Activated CD4-positive, alpha-beta T cell treated with anti-CD3 and anti-CD28 coated beads, Interleukin-2, amount 50 U/mL, for 1 hour (primary cell): ENCODE measurements at regions not wholly inside any gene's neighbourhood (a gene's known extent, or its start where the extent isn't known, plus 50 kb on each side); places are given as distances from the start of the nearest gene placed in this dataset.
"Not testable (repeated sequence)": the region's sequence is repeated elsewhere in the genome, so short reads cannot be mapped to it uniquely, and the experiment has no call there.

ENCODE experiments used
- DNase-seq: peaks from one replicate; pipeline ENCODE4 v3.0.0-alpha.2; 2020

DNA sequence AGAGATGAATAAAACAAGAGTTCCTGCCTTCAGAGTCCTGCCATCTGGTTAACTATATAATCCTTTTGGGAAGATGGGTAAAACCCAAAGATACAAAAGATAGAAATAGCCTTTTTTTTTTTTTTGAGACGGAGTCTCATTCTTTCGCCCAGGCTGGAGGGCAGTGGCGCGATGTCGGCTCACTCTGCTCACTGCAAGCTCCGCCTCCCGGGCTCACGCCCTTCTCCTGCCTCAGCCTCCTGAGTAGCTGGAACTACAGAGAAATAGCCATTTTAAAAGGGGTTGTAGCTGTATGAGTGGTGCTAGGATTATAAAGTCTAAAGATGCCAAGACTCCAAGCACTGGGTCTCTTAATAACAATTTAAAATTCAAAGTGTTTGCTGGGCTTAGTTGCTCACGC, 97.2 kb downstream of the KDR start:
- DNase-seq, result no peak

DNA sequence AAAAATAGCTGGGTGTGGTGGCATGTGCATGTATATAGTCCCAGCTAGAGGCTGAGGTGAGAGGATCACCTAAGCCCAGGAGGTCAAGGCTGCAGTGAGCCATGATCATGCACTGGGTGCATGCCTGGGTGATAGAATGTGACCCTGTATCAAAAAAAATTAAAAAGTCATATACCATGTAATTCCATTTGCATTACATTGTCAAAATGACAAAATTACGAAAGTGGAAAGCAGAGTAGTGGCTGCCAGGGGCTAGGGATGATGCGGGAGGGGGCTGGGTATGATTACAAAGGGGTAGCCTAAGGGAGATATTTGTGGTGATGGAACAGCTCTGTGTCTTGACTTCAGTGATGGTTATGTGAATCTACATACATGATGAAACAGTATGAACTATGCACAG, 97.8 kb downstream of the KDR start:
- no peak for DNase-seq

GRCh38 chr4:55025456-55025855, 99.9 kb downstream of the KDR start:
- DNase-seq, result not testable (repeated sequence)

GRCh38 chr4:55023030-55023429, 102.4 kb downstream of the KDR start:
- no peak for DNase-seq

DNA sequence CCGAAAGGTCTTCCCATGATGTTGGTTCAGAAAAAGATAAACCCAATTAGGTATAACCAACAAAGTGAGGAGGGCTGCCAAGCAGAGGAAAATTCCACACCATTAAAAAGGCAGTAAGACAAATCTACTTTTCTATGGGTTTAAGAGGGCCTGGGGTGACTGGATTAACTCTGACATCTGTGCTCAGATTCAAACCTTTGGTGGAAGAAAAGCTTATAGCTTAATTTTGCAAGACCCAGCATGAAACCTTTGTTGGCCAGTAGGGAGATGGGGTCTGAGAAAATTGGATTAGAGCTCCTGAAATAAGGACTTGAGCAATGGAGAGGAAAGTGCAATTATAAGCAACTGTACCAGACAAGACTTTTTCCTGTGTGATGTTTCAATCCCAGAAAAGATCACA, 104.2 kb downstream of the KDR start:
- DNase-seq, result no peak

- DNase-seq, result no peak
Measured at GRCh38 chr4:55020131-55020530, 105.3 kb downstream of the KDR start.

GRCh38 chr4:55018978-55019377, 106.4 kb downstream of the KDR start:
- no peak for DNase-seq

GRCh38 chr4:55018521-55018920, 106.9 kb downstream of the KDR start:
- no peak for DNase-seq

DNA sequence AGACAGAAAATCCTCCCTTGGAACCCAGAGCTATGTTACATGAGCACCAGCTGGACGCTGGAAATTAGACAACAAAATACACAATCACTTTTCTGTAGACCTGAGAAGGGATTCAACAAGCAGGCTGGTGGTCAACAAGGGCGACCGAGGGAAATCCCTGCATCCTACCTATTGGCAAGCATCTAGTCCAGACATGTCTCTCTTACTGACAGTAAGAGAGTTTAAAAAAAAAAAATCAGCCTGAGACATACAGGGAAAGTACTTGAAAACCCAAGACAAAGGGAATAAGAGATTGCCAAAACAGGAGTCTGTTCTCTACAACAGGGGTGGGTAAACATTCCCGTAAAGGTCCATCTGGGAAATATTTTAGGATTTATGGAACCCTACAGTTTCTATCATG, 108.0 kb downstream of the KDR start:
- DNase-seq, result no peak

DNA sequence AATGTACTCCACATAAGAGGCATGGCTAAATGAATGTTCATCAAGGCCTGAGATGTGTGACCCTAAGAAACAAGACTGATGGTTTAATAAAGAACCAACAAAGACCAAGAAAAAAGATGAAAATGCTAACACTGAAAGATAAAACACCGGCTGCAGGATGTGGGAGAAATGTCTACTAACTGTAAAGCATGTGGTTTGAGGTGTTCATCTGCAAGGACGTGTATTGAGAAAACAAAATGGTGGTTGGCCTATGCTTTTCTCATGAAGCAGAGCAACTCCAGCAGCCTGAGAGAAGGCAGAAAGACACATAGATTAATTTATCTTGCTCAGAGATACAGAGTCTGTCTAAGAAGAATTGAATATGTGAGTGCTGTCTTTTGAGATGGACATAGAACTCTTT, 109.3 kb downstream of the KDR start:
- no peak for DNase-seq

DNA sequence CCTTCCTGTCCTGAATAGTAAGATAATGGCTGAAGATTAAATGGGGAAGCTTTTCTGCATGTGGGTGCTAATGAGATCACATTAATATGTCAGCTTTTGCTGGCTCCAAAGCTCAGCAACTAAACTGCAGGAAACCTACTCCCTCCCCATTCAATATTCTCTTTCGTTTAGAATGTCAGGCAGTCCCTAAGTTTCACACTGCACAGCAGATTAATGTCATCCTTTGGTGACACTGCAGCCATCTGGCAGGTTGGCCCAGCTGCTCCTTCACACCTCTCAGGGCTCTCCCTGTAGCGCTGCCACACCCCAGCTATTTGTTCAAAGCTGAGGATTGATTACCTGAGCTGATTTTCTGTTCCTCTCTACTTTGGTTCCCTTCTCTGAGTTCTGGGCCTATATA, 110.5 kb downstream of the KDR start:
- DNase-seq, result no peak

DNA sequence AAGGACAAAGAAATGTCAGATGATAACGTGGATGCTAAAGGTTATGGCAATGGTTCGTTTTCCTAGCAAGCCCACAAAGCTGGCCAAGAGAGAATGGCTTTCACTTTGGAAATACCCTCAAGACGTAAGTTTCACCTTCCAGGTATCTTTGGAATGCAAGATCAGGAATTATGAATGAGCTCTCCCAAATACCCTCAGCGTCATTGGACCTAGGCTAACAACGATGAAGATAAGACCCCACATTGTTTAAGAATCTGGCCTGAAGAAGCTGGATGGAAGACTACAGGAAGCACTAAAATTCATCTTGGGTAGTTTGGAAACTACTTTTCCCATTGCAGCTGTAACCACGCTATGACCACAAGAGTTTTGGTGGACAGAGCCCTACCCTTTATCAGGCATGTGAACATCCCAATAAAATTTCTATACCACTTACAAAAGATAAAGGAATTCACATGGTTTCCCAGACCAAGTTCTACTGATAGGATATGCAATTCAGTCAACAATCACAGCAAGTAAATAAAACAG, 111.9 kb downstream of the KDR start:
- DNase-seq, result no peak

- no peak for DNase-seq
Measured at GRCh38 chr4:55012363-55013230, 112.8 kb downstream of the KDR start.

DNA sequence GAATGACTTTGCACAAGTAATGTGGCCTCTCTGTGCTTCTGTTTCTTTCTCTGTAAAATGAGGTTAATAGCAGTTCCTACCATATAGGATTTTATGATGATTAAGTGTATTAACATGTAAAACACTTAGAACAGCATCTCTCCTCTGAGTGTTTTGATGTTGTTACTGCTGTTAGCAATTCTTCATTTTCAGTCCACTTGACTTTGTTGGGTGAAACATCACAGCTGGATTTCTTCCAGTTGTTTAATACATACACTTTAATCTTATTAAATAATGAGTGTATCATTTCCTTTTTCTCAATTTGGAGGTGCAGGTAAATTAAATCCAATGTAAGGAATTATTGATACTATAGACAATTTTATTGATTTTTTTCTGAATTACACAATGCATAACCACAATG, 113.6 kb downstream of the KDR start:
- DNase-seq, result no peak

GRCh38 chr4:55010550-55010949, 114.8 kb downstream of the KDR start:
- no peak for DNase-seq

DNA sequence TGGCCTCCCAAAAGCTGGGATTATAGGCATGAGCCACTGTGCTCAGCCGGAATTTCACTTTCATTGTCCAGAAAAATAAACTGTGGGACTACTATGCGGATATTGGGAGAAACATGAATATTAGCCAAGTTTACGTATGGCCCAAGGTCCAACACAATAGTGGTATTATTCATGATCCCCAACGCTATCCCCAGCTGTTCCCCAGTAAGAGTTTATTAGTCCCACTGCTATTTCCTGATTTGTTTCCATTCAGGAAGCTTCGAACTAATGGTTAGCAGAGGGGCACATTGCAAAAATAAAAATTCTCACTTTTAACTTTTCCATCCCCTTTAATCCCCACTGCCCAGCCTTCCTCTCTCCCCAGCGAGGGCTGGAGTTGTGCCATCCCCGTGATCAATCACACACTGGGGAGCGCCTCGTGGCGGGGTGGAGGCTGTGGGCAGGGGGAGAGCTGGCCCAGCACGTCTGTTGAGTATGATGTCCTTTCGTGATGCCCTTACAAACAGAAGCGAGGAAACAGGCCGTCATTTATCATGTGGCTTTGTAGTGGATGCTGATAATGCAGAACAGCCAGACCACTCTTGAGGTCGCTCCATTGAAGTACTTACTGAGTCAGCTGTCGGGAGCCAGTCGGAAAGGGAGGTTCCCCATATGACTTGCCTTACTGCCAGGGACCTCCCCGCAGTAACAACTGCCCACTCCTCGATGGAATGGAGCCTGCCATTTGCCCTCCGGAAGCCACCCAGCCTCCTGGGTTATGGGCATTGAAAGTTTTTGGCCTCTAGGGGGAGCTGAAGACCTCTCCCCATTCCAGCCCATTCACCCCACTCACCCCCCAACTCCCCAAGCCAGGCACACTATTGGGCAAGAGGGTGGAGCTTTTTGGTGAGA, 117.0 kb downstream of the KDR start:
- no peak for DNase-seq

DNA sequence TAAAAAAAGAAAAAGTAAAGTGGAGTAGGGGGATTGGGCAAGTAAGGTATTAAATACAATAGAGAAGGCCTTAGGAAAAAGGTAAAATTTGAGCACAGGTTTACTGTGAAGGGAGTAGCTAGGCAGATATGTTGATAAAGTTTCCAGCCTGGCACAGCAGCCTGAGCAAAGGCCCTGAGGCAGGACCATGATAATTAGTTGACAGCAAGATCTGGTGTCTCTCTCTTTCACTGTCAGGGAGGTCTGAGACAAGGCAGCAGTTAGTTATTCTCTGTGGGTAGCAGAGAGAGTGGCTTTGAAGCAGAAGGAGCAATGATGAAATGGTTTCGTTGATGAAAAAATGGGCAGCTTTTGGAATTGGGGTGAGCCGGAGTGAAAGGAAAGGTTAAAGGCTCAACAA, 119.5 kb downstream of the KDR start:
- DNase-seq, result no peak

DNA sequence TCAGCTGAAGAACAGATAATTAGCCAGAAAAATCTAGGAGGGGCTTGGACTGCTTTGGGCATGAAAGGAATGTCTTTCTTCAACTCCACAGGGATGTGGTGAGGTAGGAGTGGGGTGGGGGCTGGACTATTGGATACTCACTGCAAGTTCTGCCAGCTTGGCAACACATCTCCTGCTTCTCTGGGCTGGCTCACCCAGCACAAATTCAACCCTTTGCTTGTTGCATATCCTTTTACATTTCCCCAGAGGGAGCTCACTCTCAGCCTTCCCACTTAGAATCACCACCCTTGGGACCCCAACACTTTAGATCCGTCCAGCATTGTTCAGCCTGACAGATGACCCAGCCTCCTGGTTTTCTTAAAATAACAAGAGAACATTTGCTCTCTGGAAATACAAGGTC, 120.6 kb downstream of the KDR start:
- DNase-seq, result no peak

- DNase-seq, result no peak
Measured at GRCh38 chr4:55002431-55002830, 123.0 kb downstream of the KDR start.

GRCh38 chr4:55001538-55001937, 123.9 kb downstream of the KDR start:
- DNase-seq, result no peak

- DNase-seq, result no peak
Measured at GRCh38 chr4:54999003-54999402, 126.4 kb downstream of the KDR start.

- DNase-seq, result not testable (repeated sequence)
Measured at GRCh38 chr4:54993473-54994026, 131.8 kb downstream of the KDR start.

DNA sequence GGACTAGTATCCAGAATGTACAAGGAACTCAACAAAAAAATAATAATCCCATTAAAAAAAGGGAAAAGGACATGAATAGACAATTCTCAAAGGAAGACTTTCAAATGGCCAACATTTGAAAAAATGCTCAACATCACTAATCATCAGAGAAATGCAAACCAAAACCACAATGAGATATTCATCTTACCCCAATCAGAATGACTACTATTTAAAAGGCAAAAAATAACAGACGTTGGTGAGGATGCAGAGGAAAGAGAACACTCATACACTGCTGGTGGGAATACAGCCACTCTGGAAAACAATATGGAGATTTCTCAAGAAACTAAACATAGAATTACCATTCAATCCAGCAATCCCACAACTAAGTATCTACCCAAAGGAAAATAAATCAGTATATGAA, 133.1 kb downstream of the KDR start:
- DNase-seq, result no peak

GRCh38 chr4:54988655-54989054, 136.7 kb downstream of the KDR start:
- no peak for DNase-seq
